HCT116 (cell line): ENCODE measurements at regions not wholly inside any gene's neighbourhood (a gene's known extent, or its start where the extent isn't known, plus 50 kb on each side); places are given as distances from the start of the nearest gene placed in this dataset.

Experiments
- ATAC-seq: fragments of 200-7000 bp; cut with Tn5 transposase; 2 replicates; pipeline ENCODE4 v1.9.1; 2020; ENCODE audit warnings: mild to moderate bottlenecking, moderate library complexity
- BruUV-seq: library from RNA; stranded (reverse); fragments of 400-500 nt; replicated peaks from 2 replicates; lab custom pipeline; 2021; lab: Mats Ljungman, UMichigan
- CTCF ChIA-PET: fragments of 300-600 bp; sonication (Branson Sonifier 250); formaldehyde crosslinking; loops from one replicate; lab custom pipeline; 2021; ENCODE audit warnings: antibody characterized with exemption; lab: Charles Lee
- POLR2A ChIA-PET: fragments of 300-600, 350-600 bp; sonication (Branson Sonifier 250); formaldehyde crosslinking; loops from one replicate; lab custom pipeline; 2021; ENCODE audit warnings: antibody characterized with exemption; lab: Charles Lee
- RAD21 ChIA-PET, 2 experiments: fragments of 300-600 bp; sonication (Branson Sonifier 250); formaldehyde crosslinking; loops; one replicate each; lab custom pipeline; 2023; ENCODE audit warnings: low total read pairs in 2 of 2; ENCODE audit not compliant: uncharacterized antibody in 2 of 2, unreplicated experiment in 2 of 2, low non-redundant PET in 1 of 2; lab: Charles Lee
- DNase-seq: peaks from one replicate; pipeline ENCODE4 v3.0.0-alpha.2; 2010; ENCODE audit warnings: low read depth, low spot score
- H2AFZ ChIP-seq: fragments of 200-600 bp; shearing (Covaris generic), sonication (generic); 2 replicates; pipeline ENCODE4 v1.6.1; 2017; ENCODE audit warnings: low read depth, mixed run types, mixed read lengths, antibody characterized with exemption, low read length; ENCODE audit not compliant: poor library complexity, severe bottlenecking
- H3K27ac ChIP-seq: 2 replicates; pipeline ENCODE4 v1.5.1; 2012; ENCODE audit warnings: low read depth, low read length
- H3K27me3 ChIP-seq: fragments of 200-600 bp; sonication (generic); 2 replicates; pipeline ENCODE4 v1.6.1; 2016; ENCODE audit warnings: mixed run types, low read length, mixed read lengths; ENCODE audit not compliant: insufficient read depth
- H3K36me3 ChIP-seq, 2 experiments: fragments of 200-500 bp in 1 of 2; fragments of 200-600 bp in 1 of 2; sonication (Bioruptor generic) in 1 of 2; sonication (generic) in 1 of 2; 2 replicates each; pipeline versions ENCODE4 v1.5.1 to v1.6.1; 2014 to 2016; ENCODE audit warnings: low read length in 2 of 2, inconsistent platforms in 1 of 2, mixed read lengths in 1 of 2, mixed run types in 1 of 2; ENCODE audit not compliant: insufficient read depth in 2 of 2, control insufficient read depth in 1 of 2
- H3K4me1 ChIP-seq, 2 experiments: fragments of 200-600 bp in 1 of 2; sonication (generic) in 1 of 2; 2 replicates each; pipeline versions ENCODE4 v1.5.1 to v1.6.1; 2012 to 2017; ENCODE audit warnings: low read length in 2 of 2, inconsistent platforms in 1 of 2, mild to moderate bottlenecking in 1 of 2, mixed read lengths in 1 of 2, mixed run types in 1 of 2, moderate library complexity in 1 of 2; ENCODE audit not compliant: insufficient read depth in 2 of 2, control insufficient read depth in 1 of 2
- H3K4me2 ChIP-seq: fragments of 200-600 bp; sonication (generic); 2 replicates; pipeline ENCODE4 v1.6.1; 2017; ENCODE audit warnings: mixed run types, low read length, mixed read lengths
- H3K4me3 ChIP-seq, 2 experiments: fragments of 200-600 bp in 1 of 2; sonication (generic) in 1 of 2; replicated peaks in 1 of 2; 2 replicates each; pipeline ENCODE4 v1.5.1; 2011 to 2016; ENCODE audit warnings: low read length in 2 of 2, control low read depth in 1 of 2, low read depth in 1 of 2, mild to moderate bottlenecking in 1 of 2, mixed read lengths in 1 of 2, mixed run types in 1 of 2
- H3K79me2 ChIP-seq: fragments of 200-600 bp; sonication (generic); 2 replicates; pipeline ENCODE4 v1.6.1; 2017; ENCODE audit warnings: mild to moderate bottlenecking, mixed run types, low read length, moderate library complexity, mixed read lengths; ENCODE audit not compliant: insufficient read depth
- H3K9ac ChIP-seq: fragments of 200-600 bp; sonication (generic); 2 replicates; pipeline ENCODE4 v1.6.1; 2016; ENCODE audit warnings: low read length, mixed read lengths
- H3K9me2 ChIP-seq: fragments of 200-600 bp; sonication (generic), shearing (Covaris generic); 2 replicates; pipeline ENCODE4 v1.6.1; 2017; ENCODE audit warnings: mixed run types, mild to moderate bottlenecking, moderate library complexity; ENCODE audit not compliant: insufficient read depth
- H3K9me3 ChIP-seq, 2 experiments: fragments of 200-500 bp in 1 of 2; fragments of 200-600 bp in 1 of 2; sonication (Bioruptor generic) in 1 of 2; sonication (generic) in 1 of 2; 2 replicates each; pipeline ENCODE4 v1.6.1; 2014 to 2017; ENCODE audit warnings: low read length in 2 of 2, mixed read lengths in 2 of 2, inconsistent platforms in 1 of 2, low read depth in 1 of 2, mild to moderate bottlenecking in 1 of 2, mixed run types in 1 of 2, moderate library complexity in 1 of 2; ENCODE audit not compliant: control insufficient read depth in 1 of 2, insufficient read depth in 1 of 2
- H4K20me1 ChIP-seq: fragments of 200-600 bp; sonication (generic), shearing (Covaris generic); 2 replicates; pipeline ENCODE4 v1.6.1; 2017; ENCODE audit warnings: mixed run types, mild to moderate bottlenecking, moderate library complexity; ENCODE audit not compliant: insufficient read depth
- CBX3 ChIP-seq: IDR thresholded peaks from 2 replicates; pipeline ENCODE4 v1.6.1; 2012; ENCODE audit warnings: low read depth
- CEBPB ChIP-seq: IDR thresholded peaks from 2 replicates; pipeline ENCODE4 v1.6.1; 2012; ENCODE audit warnings: low read depth
- EGR1 ChIP-seq: IDR thresholded peaks from 2 replicates; pipeline ENCODE4 v1.6.1; 2012; ENCODE audit warnings: low read depth
- EZH2 ChIP-seq: fragments of 200-600 bp; sonication (generic); IDR thresholded peaks from 2 replicates; pipeline ENCODE4 v1.6.1; 2017; ENCODE audit warnings: antibody characterized with exemption, mixed run types
- JUND ChIP-seq: IDR thresholded peaks from 2 replicates; pipeline ENCODE4 v1.6.1; 2012
- MAX ChIP-seq: IDR thresholded peaks from 2 replicates; pipeline ENCODE4 v1.6.1; 2012
- POLR2A ChIP-seq: IDR thresholded peaks from 2 replicates; pipeline ENCODE4 v1.7.0; 2011; ENCODE audit warnings: borderline replicate concordance; ENCODE audit not compliant: insufficient read depth, insufficient read length; ENCODE audit errors: extremely low read depth
- RAD21 ChIP-seq: IDR thresholded peaks from 2 replicates; pipeline ENCODE4 v1.6.1; 2012; ENCODE audit warnings: low read depth, mild to moderate bottlenecking
- TCF7L2 ChIP-seq: IDR thresholded peaks from 2 replicates; pipeline ENCODE4 v1.7.0; 2011; ENCODE audit warnings: borderline replicate concordance, inconsistent platforms; ENCODE audit not compliant: insufficient read depth, insufficient read length; ENCODE audit errors: extremely low read depth
- ZFX ChIP-seq: fragments of 450-650 bp; IDR thresholded peaks from 2 replicates; pipeline ENCODE4 v1.6.1; 2017
- intact Hi-C: fragments of 100-400 bp; cut with micrococcal nuclease; formaldehyde crosslinking; loops from 2 replicates; pipeline ENCODE4 v1.10.0; 2022
- TF ChIP-seq, protein P1 (sequence below): IDR thresholded peaks from 2 replicates; pipeline ENCODE4 v1.6.1; 2012; ENCODE audit warnings: low read depth
- TF ChIP-seq, protein P2 (sequence below): IDR thresholded peaks from 2 replicates; pipeline ENCODE4 v1.6.1; 2012
- TF ChIP-seq, protein P3 (sequence below): IDR thresholded peaks from 2 replicates; pipeline ENCODE4 v1.6.1; 2011; ENCODE audit warnings: mild to moderate bottlenecking, low read length, moderate library complexity; ENCODE audit not compliant: insufficient replicate concordance; ENCODE audit errors: extremely low read depth

DNA sequence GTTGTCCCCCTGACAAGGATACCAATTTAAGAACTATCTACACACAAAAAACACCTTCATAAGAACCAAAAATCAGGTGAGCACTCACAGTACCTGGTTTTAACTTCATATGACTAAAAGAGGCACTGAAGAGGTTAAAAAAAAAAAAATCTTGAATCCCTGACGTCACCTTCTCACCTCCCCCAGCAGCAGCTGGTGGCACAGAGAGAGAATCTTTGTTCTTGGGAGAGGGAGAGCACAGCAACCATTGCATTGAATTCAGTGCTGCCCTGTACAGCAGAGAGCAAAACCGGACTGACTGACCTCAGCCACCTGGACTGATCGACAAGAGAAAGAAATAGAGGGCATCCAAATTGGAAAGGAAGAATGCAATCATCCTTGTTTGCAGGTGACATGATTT, 566.0 kb downstream of the TMX3 start (continued):
- TF ChIP-seq, protein P1, sequence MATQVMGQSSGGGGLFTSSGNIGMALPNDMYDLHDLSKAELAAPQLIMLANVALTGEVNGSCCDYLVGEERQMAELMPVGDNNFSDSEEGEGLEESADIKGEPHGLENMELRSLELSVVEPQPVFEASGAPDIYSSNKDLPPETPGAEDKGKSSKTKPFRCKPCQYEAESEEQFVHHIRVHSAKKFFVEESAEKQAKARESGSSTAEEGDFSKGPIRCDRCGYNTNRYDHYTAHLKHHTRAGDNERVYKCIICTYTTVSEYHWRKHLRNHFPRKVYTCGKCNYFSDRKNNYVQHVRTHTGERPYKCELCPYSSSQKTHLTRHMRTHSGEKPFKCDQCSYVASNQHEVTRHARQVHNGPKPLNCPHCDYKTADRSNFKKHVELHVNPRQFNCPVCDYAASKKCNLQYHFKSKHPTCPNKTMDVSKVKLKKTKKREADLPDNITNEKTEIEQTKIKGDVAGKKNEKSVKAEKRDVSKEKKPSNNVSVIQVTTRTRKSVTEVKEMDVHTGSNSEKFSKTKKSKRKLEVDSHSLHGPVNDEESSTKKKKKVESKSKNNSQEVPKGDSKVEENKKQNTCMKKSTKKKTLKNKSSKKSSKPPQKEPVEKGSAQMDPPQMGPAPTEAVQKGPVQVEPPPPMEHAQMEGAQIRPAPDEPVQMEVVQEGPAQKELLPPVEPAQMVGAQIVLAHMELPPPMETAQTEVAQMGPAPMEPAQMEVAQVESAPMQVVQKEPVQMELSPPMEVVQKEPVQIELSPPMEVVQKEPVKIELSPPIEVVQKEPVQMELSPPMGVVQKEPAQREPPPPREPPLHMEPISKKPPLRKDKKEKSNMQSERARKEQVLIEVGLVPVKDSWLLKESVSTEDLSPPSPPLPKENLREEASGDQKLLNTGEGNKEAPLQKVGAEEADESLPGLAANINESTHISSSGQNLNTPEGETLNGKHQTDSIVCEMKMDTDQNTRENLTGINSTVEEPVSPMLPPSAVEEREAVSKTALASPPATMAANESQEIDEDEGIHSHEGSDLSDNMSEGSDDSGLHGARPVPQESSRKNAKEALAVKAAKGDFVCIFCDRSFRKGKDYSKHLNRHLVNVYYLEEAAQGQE: no peak

GRCh38 chr18:68147728-68148127, 567.2 kb downstream of the TMX3 start:
- Histone ChIP-seq H3K79me2 (no peaks in the 10 kb centered on the region), H3K9me2 (no peaks in the 10 kb centered on the region), H3K9me3 (peaks cover under 1 to 11% of the 10 kb centered on the region in 2 experiments; a peak in 2 of 4 replicates), H3K4me3 (no peak overlapping the region), H3K4me1 (no peaks in the 10 kb centered on the region), H2AFZ (no peak overlapping the region), H3K36me3 (no peaks in the 10 kb centered on the region), H3K27ac (no peak overlapping the region), H3K9ac (no peak overlapping the region), H3K27me3 (no peaks in the 10 kb centered on the region), H3K4me2 (no peak overlapping the region)
- ChIA-PET POLR2A (no interaction called here), CTCF (no interaction called here), RAD21 (no interaction called here)
- no TSS peak for BruUV-seq
- DNase-seq (no peak), ATAC-seq (no peak)
- intact Hi-C loops: no loop called here
- TF ChIP-seq MAX: no peak
- TF ChIP-seq, protein P2, sequence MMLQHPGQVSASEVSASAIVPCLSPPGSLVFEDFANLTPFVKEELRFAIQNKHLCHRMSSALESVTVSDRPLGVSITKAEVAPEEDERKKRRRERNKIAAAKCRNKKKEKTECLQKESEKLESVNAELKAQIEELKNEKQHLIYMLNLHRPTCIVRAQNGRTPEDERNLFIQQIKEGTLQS: no peak
- no peak for TF ChIP-seq CEBPB
- no peak for TF ChIP-seq POLR2A
- no peak for TF ChIP-seq EZH2
- TF ChIP-seq, protein P3, sequence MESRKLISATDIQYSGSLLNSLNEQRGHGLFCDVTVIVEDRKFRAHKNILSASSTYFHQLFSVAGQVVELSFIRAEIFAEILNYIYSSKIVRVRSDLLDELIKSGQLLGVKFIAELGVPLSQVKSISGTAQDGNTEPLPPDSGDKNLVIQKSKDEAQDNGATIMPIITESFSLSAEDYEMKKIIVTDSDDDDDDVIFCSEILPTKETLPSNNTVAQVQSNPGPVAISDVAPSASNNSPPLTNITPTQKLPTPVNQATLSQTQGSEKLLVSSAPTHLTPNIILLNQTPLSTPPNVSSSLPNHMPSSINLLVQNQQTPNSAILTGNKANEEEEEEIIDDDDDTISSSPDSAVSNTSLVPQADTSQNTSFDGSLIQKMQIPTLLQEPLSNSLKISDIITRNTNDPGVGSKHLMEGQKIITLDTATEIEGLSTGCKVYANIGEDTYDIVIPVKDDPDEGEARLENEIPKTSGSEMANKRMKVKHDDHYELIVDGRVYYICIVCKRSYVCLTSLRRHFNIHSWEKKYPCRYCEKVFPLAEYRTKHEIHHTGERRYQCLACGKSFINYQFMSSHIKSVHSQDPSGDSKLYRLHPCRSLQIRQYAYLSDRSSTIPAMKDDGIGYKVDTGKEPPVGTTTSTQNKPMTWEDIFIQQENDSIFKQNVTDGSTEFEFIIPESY: no peak
- TF ChIP-seq TCF7L2: no peak
- TF ChIP-seq CBX3: no peak
- TF ChIP-seq EGR1: no peak
- TF ChIP-seq JUND: no peak
- no peak for TF ChIP-seq ZFX
- no peak for TF ChIP-seq RAD21
- TF ChIP-seq, all 23 proteins: peak for 0
- H4K20me1 ChIP-seq: no peaks in the 10 kb centered on the region
